ENCODE measurements at regions not wholly inside any gene's neighbourhood (a gene's known extent, or its start where the extent isn't known, plus 50 kb on each side); places are given as distances from the start of the nearest gene placed in this dataset.

GRCh38 chr11:103602840-103603239 lies 433.6 kb upstream of the DDI1 start:
- no peaks in the 10 kb centered on the region for H4K20me1 ChIP-seq (ENCODE audit: insufficient read depth, poor library complexity, severe bottlenecking)
- H3K9me2 ChIP-seq (replicated peaks; ENCODE audit: insufficient read depth), result no peaks in the 10 kb centered on the region
- H3K36me3 ChIP-seq (replicated peaks; ENCODE audit: insufficient read depth, low read depth), result no peaks in the 10 kb centered on the region
- DNase-seq (ENCODE audit: low spot score), result no peak
- peaks cover 9% of the 10 kb centered on the region for H3K27me3 ChIP-seq
- no peak overlapping the region for H2AFZ ChIP-seq
- no peaks in the 10 kb centered on the region for H3K4me1 ChIP-seq (ENCODE audit: insufficient read depth)
- no peaks in the 10 kb centered on the region for H3K79me2 ChIP-seq
- no peak overlapping the region for H3K4me2 ChIP-seq
- no peak for TF ChIP-seq CTCF (IDR thresholded peaks at IDR 0.05; ENCODE audit: poor library complexity)
- no peak for TF ChIP-seq EZH2 (IDR thresholded peaks at IDR 0.05; ENCODE audit: borderline replicate concordance)
- TF ChIP-seq EZH2phosphoT487 (IDR thresholded peaks at IDR 0.05; ENCODE audit: low read depth, severe bottlenecking, unreplicated experiment), result no peak
- no peaks in the 10 kb centered on the region for H3K9me3 ChIP-seq (ENCODE audit: low read depth)
- H3K4me3 ChIP-seq, result no peak overlapping the region
- no peak overlapping the region for H3K27ac ChIP-seq

DNA sequence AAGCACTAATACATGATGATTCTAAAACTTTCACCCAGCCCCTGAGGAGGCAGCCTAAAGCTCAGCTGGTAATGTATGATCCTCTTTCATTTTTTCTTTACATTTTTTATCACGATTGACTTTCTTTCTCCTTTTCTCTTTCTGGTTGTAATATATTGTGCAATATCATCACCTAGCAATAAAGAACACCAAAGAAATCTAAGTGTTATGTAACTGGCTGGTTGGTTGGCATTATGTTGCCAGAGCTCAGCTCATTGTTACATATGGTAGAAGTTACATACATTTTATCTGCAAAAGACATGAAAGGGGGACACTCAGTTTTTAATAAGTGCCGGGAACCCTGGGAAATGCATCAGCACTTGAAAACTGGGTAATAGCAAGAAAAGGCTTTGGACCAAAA lies 432.1 kb upstream of the DDI1 start:
- Histone ChIP-seq H3K79me2 (no peaks in the 10 kb centered on the region), H3K36me3 (replicated peaks; ENCODE audit: insufficient read depth, low read depth) (no peaks in the 10 kb centered on the region), H3K27ac (no peak overlapping the region), H3K9me3 (ENCODE audit: low read depth) (no peaks in the 10 kb centered on the region), H4K20me1 (ENCODE audit: insufficient read depth, poor library complexity, severe bottlenecking) (no peaks in the 10 kb centered on the region), H3K4me1 (ENCODE audit: insufficient read depth) (peaks cover 5% of the 10 kb centered on the region), H3K9me2 (replicated peaks; ENCODE audit: insufficient read depth) (no peaks in the 10 kb centered on the region), H3K27me3 (peaks cover 7% of the 10 kb centered on the region), H3K4me2 (no peak overlapping the region), H3K4me3 (no peak overlapping the region), H2AFZ (no peak overlapping the region)
- no peak for DNase-seq (ENCODE audit: low spot score)
- TF ChIP-seq EZH2 (IDR thresholded peaks at IDR 0.05; ENCODE audit: borderline replicate concordance), result no peak
- no peak for TF ChIP-seq EZH2phosphoT487 (IDR thresholded peaks at IDR 0.05; ENCODE audit: low read depth, severe bottlenecking, unreplicated experiment)
- no peak for TF ChIP-seq CTCF (IDR thresholded peaks at IDR 0.05; ENCODE audit: poor library complexity)
- 89% methylated on average over 2 of the region's 2 CpGs for WGBS (ENCODE audit: low lambda C conversion rate, missing lambda C conversion rate)

DNA sequence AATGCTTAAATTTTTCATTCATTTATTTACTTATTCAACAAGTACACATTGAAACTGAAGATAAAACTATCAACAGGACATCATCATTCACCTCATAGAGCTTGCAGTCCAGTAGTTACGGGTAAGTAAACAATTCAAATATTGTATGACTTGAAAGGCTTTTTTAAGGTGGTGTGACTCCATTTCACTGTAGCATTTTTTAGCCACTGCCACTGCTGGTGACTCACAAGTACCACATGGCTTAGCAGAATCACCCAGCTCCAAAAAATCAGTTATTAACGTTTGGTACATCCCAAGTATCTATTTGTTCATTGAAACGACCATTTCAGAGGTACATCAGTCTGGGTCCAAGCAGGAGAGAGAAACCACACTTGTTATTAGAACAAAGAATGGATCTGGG lies 427.9 kb upstream of the DDI1 start:
- no peak for DNase-seq (ENCODE audit: low spot score)
- no peaks in the 10 kb centered on the region for H3K79me2 ChIP-seq
- H3K4me1 ChIP-seq (ENCODE audit: insufficient read depth), result peaks cover 5% of the 10 kb centered on the region
- no peaks in the 10 kb centered on the region for H3K27me3 ChIP-seq
- H3K27ac ChIP-seq, result peak overlapping the region; percentile 70
- TF ChIP-seq EZH2 (IDR thresholded peaks at IDR 0.05; ENCODE audit: borderline replicate concordance) (no peak), CTCF (IDR thresholded peaks at IDR 0.05; ENCODE audit: poor library complexity) (no peak), EZH2phosphoT487 (IDR thresholded peaks at IDR 0.05; ENCODE audit: low read depth, severe bottlenecking, unreplicated experiment) (no peak)
- no peaks in the 10 kb centered on the region for H3K9me2 ChIP-seq (replicated peaks; ENCODE audit: insufficient read depth)
- H2AFZ ChIP-seq, result no peak overlapping the region
- H3K9me3 ChIP-seq (ENCODE audit: low read depth), result no peaks in the 10 kb centered on the region
- H3K4me3 ChIP-seq, result no peak overlapping the region
- no peaks in the 10 kb centered on the region for H4K20me1 ChIP-seq (ENCODE audit: insufficient read depth, poor library complexity, severe bottlenecking)
- no peaks in the 10 kb centered on the region for H3K36me3 ChIP-seq (replicated peaks; ENCODE audit: insufficient read depth, low read depth)
- WGBS (ENCODE audit: low lambda C conversion rate, missing lambda C conversion rate), result 68% methylated on average over 3 of the region's 3 CpGs
- H3K4me2 ChIP-seq, result no peak overlapping the region
